Urothelium cell line (cell line): ENCODE measurements at regions not wholly inside any gene's neighbourhood (a gene's known extent, or its start where the extent isn't known, plus 50 kb on each side); places are given as distances from the start of the nearest gene placed in this dataset.
"Not testable (repeated sequence)": the region's sequence is repeated elsewhere in the genome, so short reads cannot be mapped to it uniquely, and the experiment has no call there.

Source experiments
- DNase-seq: peaks from one replicate; pipeline ENCODE4 v3.0.0; 2011; ENCODE audit warnings: low spot score, mixed read lengths
- FAIRE-seq: peaks from 2 replicates; lab custom pipeline; 2011; peaks lifted over from hg19 to GRCh38; lab: Jason Lieb, UNC

GRCh38 chr1:55816456-55817426 lies 601.6 kb upstream of the USP24 start:
- DNase-seq (no peak), FAIRE-seq (no peak)

GRCh38 chr1:55815745-55816455 lies 600.7 kb upstream of the USP24 start:
- DNase-seq (no peak), FAIRE-seq (no peak)

- no peak for FAIRE-seq
These were observed 599.8 kb upstream of the USP24 start for GRCh38 chr1:55814967-55815366.

GRCh38 chr1:55813618-55814017 lies 598.5 kb upstream of the USP24 start:
- DNase-seq (no peak), FAIRE-seq (no peak)

More at GRCh38 chr1:55814967-55815366, 599.8 kb upstream of the USP24 start:
- no peak for DNase-seq

GRCh38 chr1:55812281-55812680 lies 597.1 kb upstream of the USP24 start:
- DNase-seq (no peak), FAIRE-seq (no peak)

- FAIRE-seq, result no peak
- no peak for DNase-seq
These were observed 593.1 kb upstream of the USP24 start for GRCh38 chr1:55808263-55808662.

GRCh38 chr1:55803429-55803828 lies 588.3 kb upstream of the USP24 start:
- DNase-seq (no peak), FAIRE-seq (no peak)

GRCh38 chr1:55801481-55801880 lies 586.3 kb upstream of the USP24 start:
- DNase-seq (no peak), FAIRE-seq (no peak)

GRCh38 chr1:55800503-55800902 lies 585.3 kb upstream of the USP24 start:
- DNase-seq (no peak), FAIRE-seq (no peak)

GRCh38 chr1:55793856-55794255 lies 578.7 kb upstream of the USP24 start:
- FAIRE-seq (no peak), DNase-seq (no peak)

GRCh38 chr1:55792870-55793269 lies 577.7 kb upstream of the USP24 start:
- DNase-seq (no peak), FAIRE-seq (no peak)

- DNase-seq (no peak), FAIRE-seq (no peak)
These were observed 574.3 kb upstream of the USP24 start for GRCh38 chr1:55789466-55789865.

- no peak for DNase-seq
These were observed 571.2 kb upstream of the USP24 start for GRCh38 chr1:55786396-55786795.

GRCh38 chr1:55784941-55785450 lies 569.8 kb upstream of the USP24 start:
- FAIRE-seq, DNase-seq: not testable (repeated sequence)

More at GRCh38 chr1:55786396-55786795, 571.2 kb upstream of the USP24 start:
- FAIRE-seq, result no peak

- DNase-seq (peak; percentile 39), FAIRE-seq (peak; percentile 23)
These were observed 566.8 kb upstream of the USP24 start for GRCh38 chr1:55781944-55782482.

GRCh38 chr1:55781003-55781402 lies 565.8 kb upstream of the USP24 start:
- no peak for DNase-seq
- FAIRE-seq, result no peak

- FAIRE-seq (no peak), DNase-seq (no peak)
These were observed 562.4 kb upstream of the USP24 start for GRCh38 chr1:55777545-55777944.

GRCh38 chr1:55775007-55775406 lies 559.8 kb upstream of the USP24 start:
- FAIRE-seq, result no peak
- DNase-seq, result no peak

GRCh38 chr1:55774446-55774845 lies 559.3 kb upstream of the USP24 start:
- DNase-seq (no peak), FAIRE-seq (no peak)

- FAIRE-seq (no peak), DNase-seq (no peak)
These were observed 558.2 kb upstream of the USP24 start for GRCh38 chr1:55773211-55773940.
